ENCODE measurements at regions not wholly inside any gene's neighbourhood (a gene's known extent, or its start where the extent isn't known, plus 50 kb on each side); places are given as distances from the start of the nearest gene placed in this dataset.
"Not testable (repeated sequence)": the region's sequence is repeated elsewhere in the genome, so short reads cannot be mapped to it uniquely, and the experiment has no call there.

DNA sequence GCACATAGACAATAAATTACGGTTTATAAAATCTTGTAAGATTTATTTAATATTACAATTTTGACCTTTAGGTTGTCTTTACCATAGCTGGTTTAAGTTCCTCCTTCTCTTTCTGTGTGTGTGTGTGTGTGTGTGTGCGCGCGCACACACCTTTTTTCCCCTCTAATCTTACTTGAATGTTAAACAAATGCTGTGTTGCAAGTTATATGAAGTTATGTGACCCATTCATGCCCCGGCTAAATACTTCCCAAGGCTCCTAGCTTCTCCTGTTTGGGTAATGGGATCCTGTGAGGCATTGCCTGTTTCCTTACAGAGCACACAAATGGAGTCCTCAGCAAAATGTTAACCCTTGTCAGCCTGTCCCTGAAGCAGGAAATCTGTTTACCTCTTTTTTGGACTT, 125.6 kb upstream of the ZNF608 start:
- DNase-seq (ENCODE audit: low read depth in 3 of 3) = no peak

DNA sequence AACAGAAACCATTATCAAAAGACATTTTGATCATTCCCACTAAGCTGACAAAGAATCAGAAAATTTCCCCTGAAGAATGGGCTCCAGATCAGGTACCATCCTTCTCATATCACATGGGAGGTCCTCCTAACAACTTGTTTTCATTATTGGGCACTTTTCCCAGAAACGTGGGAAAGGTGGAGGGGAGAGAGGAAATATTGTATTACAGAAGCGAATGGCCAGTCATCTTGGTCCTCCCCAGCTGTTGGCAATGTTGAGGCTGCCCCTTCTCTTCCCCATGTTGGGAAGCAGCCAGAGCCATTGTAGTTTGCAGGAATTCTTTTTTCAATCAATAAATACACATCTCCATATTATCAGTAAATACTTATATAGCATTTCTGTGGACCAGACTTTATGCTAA, 126.2 kb upstream of the ZNF608 start:
- no peak for DNase-seq (ENCODE audit: low read depth in 3 of 3)

GRCh38 chr5:124873188-124873587, 126.7 kb upstream of the ZNF608 start:
- no peak for DNase-seq (ENCODE audit: low read depth in 3 of 3)

GRCh38 chr5:124873713-124874112, 127.3 kb upstream of the ZNF608 start:
- no peak for DNase-seq (ENCODE audit: low read depth in 3 of 3)

GRCh38 chr5:124876566-124876965, 130.1 kb upstream of the ZNF608 start:
- no peak for DNase-seq (ENCODE audit: low read depth in 3 of 3)

GRCh38 chr5:124876983-124877382, 130.5 kb upstream of the ZNF608 start:
- DNase-seq (ENCODE audit: low read depth in 3 of 3) = no peak

- DNase-seq (ENCODE audit: low read depth in 3 of 3) = no peak
Observed at GRCh38 chr5:124877501-124878146, 131.2 kb upstream of the ZNF608 start.

DNA sequence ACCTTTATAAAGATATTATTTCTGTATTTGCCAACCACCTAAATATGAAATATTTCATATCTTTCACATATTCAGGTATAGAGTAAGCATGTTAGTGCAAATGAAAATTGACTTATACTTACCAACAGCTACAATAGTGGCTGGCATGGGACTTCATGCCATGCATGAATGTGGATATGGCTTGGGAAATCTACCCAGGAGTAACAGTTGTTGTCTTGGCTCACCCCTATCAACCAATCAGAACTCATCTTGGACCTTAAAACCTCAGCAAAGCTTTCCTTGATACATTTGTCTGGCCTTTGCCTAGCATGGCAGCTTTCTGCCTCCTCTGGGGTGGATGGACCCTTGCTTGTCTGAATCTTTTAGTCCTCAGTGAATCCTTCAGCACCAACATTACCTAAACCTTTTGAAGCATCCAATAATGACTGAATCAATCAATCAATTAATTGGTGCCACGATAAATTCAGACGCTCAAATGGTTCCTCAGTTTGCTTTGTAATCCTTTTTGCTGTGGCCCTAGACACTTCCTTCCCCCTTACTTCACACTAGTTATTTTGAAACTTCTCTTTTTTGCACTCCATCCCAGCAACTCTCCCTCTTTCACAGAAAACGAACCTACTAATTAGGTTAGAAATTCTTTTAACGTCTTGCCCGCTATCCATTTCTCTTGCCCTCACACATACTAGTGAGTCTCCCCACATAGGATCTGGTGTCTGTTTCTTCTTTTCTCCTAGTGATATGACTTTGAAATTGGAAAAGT, 132.3 kb upstream of the ZNF608 start:
- no peak for DNase-seq (ENCODE audit: low read depth in 3 of 3)

- DNase-seq (ENCODE audit: low read depth in 3 of 3) = no peak
Observed at GRCh38 chr5:124880903-124881697, 134.7 kb upstream of the ZNF608 start.

DNA sequence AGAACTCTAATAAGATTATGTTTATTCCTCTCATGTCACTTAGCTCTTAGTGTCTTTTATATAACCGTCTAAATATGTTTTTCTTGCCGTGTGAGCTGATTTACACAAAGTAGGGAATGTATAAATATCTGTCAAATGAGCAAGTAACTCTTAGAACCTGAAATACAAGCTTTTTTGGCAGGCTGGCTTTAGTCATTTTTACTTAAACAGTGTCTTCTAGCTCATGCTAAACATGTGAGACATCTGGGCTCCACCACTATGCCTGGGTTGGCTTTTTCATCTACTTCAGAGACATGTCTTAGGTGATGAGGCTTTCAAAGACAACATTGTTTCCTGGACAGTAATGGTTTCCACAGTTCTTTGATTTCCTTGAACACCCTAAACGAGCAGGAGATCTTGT, 137.2 kb upstream of the ZNF608 start:
- DNase-seq (ENCODE audit: low read depth in 3 of 3) = no peak

GRCh38 chr5:124884114-124884513, 137.7 kb upstream of the ZNF608 start:
- DNase-seq (ENCODE audit: low read depth in 3 of 3) = no peak

DNA sequence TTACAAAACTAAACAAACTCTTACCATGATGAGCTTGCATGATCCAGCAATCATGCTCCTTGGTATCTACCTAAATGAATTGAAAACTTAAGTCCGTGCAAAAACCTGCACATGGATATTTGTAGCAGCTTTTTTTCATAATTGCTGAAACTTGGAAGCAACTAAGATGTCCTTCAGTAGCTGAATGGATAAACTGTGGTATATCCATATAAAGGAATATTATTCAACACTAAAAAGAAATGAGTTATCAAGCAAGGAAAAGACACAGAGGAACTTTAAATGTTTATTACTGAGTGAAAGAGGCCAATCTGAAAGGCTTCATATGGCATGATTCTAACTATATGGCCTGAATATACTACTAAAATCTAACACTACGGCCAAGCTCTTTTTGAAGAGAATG, 139.1 kb upstream of the ZNF608 start:
- no peak for DNase-seq (ENCODE audit: low read depth in 3 of 3)

DNA sequence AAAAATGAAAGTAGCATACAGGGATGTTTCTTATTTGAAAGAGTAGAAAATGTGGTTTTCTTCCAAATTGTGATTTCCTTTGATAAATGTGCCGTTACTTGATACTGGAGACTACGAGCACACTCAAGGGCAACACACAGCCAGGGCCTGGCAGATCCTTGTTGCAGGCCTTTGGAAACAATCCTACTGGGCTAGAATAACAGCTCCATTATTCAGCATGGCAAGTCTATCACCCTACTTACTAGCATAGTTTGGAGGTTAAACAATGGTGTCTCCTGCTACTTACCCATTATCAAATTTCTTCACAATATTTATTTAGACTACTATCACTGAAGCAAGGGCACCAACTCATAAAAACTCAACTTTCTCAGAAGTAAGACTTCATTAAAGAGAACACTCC, 140.8 kb upstream of the ZNF608 start:
- DNase-seq (ENCODE audit: low read depth in 3 of 3) = no peak

DNA sequence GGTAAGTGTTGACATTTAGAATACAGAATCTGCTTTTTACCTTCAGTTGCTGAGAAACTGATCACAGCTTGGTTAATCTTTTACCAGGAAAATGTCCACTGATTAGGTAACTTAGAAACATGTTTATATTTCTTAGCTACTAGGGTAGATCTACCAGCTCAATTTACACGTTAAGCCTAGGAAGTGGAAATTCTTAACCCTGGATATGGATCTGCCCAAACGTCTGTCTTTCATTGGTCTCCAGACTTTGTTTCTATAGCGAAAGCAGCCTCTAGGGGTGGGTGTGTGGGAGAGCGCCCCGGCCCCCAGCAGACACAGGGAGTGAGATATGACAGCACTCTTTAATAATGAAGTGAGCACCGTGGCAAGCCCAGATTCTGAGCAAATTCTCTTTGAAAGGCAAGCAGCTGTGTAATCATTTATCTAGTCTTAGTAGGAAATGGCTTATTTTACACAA, 141.6 kb upstream of the ZNF608 start:
- no peak for DNase-seq (ENCODE audit: low read depth in 3 of 3)

DNA sequence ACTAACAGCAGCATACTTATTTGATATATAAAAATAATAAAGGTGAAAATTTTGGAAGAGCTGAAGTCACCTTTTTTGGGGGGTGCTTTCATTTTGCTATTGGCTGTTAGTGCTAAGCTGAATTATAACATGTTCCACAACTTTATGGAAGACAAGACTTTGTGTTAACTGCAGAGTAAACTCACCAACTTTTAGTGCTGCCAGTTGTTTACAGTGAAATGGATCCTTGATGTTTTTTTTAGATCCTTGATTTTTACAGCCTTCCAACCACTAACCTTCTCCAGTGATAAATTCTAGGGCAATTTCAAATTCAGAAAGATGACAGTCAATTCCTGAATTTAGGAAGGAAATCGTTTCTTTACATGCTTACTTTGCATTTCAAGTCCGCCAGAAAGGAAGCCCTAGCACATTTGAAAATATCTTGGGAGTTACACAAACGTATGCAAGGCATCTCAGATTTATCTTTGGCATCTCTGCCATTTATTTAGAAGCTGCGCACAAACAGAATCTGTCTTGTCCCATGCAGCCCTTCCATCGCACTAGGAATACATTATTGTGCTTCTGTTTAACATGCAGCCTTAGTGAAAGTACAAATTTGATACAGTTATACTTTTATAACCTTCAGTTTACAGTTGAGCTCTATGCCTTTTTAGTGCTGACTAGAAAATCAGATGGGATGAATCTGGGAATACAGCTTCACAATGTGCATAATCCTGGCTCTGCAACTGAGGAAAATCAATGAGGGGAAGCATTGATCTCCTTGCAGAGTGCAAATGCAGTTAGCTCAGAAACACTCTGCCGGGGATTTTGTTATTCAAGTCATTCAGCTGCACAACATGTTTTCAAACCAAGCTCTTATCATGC, 142.4 kb upstream of the ZNF608 start:
- no peak for DNase-seq (ENCODE audit: low read depth in 3 of 3)

DNA sequence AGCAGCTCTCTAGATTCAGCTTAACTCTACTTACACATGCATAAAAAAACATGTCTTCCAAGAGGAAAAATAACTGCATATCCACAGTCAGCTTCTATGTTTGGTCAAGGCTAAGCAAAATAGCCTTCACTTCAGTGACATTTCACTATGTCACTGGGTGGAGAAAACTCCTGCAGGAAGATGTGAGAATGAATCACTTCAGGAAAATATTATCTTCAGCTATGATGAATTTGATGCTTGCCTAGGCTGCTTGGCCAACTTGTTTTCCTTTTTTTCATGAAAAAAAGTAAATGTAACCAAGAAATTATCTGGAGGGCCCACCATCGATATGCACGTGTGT, 143.0 kb upstream of the ZNF608 start:
- DNase-seq (ENCODE audit: low read depth in 3 of 3) = no peak

- DNase-seq (ENCODE audit: low read depth in 3 of 3) = no peak
Observed at GRCh38 chr5:124889850-124890249, 143.4 kb upstream of the ZNF608 start.

DNA sequence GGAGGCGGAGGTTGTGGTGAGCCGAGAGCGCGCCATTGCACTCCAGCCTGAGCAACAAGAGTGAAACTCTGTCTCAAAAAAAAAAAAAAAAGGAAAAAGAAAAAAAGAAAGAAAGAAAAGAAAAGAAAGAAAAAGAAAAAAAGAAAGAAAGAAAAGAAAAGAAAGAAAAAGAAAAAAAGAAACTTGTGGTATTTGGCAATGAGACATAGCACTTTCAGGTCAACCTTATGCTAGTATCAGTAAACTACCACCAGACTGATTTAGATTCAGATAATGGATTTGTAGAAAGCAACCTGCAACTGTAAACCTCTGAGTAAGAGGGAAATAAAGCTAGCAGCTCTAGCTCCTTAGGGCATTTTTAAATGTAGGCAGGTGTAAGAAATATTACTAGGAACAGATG, 144.0 kb upstream of the ZNF608 start:
- DNase-seq (ENCODE audit: low read depth in 3 of 3) = not testable (repeated sequence)

DNA sequence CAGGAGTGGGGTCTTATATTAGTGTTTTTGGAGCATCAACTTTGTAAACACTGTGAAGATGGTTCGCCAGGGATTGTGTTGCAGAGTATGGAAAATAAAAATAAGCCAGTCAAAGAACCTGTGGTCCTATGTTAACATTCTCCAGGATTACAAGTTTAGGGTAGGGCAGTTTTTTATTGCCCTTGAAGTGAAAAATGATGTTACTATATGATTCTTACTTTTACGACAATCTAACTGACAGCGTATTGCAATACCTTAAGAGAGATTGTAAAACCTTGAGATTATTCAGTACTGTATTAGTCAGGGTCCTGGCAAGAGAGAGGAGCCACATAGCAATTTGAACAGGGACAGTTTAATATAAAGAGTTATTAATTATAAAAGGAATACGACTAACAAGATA, 144.7 kb upstream of the ZNF608 start:
- DNase-seq (ENCODE audit: low read depth in 3 of 3) = no peak

DNA sequence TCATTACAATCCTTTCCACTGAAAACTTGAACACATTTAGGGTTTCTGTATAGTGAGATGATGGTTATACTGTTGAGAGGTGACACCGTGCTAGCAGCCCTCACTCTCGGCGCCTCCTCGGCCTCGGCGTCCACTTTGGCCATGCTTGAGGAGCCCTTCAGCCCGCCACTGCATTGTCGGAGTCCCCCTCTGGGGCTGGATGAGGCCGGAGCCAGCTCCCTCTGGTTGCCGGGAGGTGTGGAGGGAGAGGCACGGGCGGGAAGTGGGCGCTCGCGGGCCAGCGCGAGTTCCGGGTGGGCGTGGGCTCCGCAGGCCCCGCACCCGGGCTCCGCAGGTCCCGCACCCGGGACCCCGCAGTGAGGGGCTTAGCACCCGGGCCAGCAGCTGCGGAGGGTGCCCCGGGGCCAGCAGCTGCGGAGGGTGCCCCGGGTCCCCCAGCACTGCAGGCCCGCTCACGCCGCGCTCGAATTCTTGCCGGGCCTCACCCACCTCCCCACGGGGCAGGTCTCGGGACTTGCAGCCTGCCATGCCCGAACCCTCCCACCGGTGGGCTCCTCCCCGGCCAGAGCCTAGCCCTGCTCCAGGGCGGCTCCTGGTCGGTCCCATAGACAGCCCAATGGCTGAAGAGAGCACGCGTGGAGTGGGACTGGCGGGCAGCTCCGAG, 145.9 kb upstream of the ZNF608 start:
- no peak for DNase-seq (ENCODE audit: low read depth in 3 of 3)

- DNase-seq (ENCODE audit: low read depth in 3 of 3) = no peak
Observed at GRCh38 chr5:124894541-124894940, 148.1 kb upstream of the ZNF608 start.

All from stimulated activated CD4-positive, alpha-beta T cell treated with anti-CD3 and anti-CD28 coated beads, TNF-alpha, amount 100 ng/mL, for 48 hours (primary cell).